ENCODE measurements at regions not wholly inside any gene's neighbourhood (a gene's known extent, or its start where the extent isn't known, plus 50 kb on each side); places are given as distances from the start of the nearest gene placed in this dataset.

- Histone ChIP-seq H3K4me3 (ENCODE audit: low read depth in 1 of 5, low read length in 5 of 5) (no peak overlapping the region), H3K27me3 (ENCODE audit: control insufficient read depth in 5 of 5, insufficient read depth in 4 of 5, low read length in 5 of 5) (peaks cover 7 to 21% (median 9%) of the 10 kb centered on the region in 5 donors), H3K9ac (ENCODE audit: low read length in 5 of 5) (no peak overlapping the region)
Observed at GRCh38 chr14:97024300-97024699, 227.1 kb downstream of the VRK1 start.

GRCh38 chr14:97025722-97026121 lies 228.5 kb downstream of the VRK1 start:
- peaks cover 6 to 21% (median 10%) of the 10 kb centered on the region in 5 donors for H3K27me3 ChIP-seq (ENCODE audit: control insufficient read depth in 5 of 5, insufficient read depth in 4 of 5, low read length in 5 of 5)

More at GRCh38 chr14:97024300-97024699, 227.1 kb downstream of the VRK1 start:
- no peaks in the 10 kb centered on the region for H3K9me3 ChIP-seq (ENCODE audit: control insufficient read depth in 5 of 5, low read length in 5 of 5)
- H3K27ac ChIP-seq (ENCODE audit: low read depth, low read length) = no peak overlapping the region
- H3K4me1 ChIP-seq (ENCODE audit: control insufficient read depth in 5 of 5, insufficient read depth in 5 of 5, low read length in 5 of 5) = no peaks in the 10 kb centered on the region
- H3K36me3 ChIP-seq (ENCODE audit: control insufficient read depth in 5 of 5, insufficient read depth in 5 of 5, low read length in 5 of 5) = no peaks in the 10 kb centered on the region

GRCh38 chr14:97027256-97027999 lies 230.2 kb downstream of the VRK1 start:
- H3K4me1 ChIP-seq (ENCODE audit: control insufficient read depth in 5 of 5, insufficient read depth in 5 of 5, low read length in 5 of 5) = no peaks in the 10 kb centered on the region
- H3K36me3 ChIP-seq (ENCODE audit: control insufficient read depth in 5 of 5, insufficient read depth in 5 of 5, low read length in 5 of 5) = no peaks in the 10 kb centered on the region
- H3K9me3 ChIP-seq (ENCODE audit: control insufficient read depth in 5 of 5, low read length in 5 of 5) = peaks cover 0 to 6% (median 0%) of the 10 kb centered on the region in 5 donors
- H3K4me3 ChIP-seq (ENCODE audit: low read depth in 1 of 5, low read length in 5 of 5) = no peak overlapping the region
- H3K9ac ChIP-seq (ENCODE audit: low read length in 5 of 5) = no peak overlapping the region
- H3K27ac ChIP-seq (ENCODE audit: low read depth, low read length) = no peak overlapping the region
- H3K27me3 ChIP-seq (ENCODE audit: control insufficient read depth in 5 of 5, insufficient read depth in 4 of 5, low read length in 5 of 5) = peaks cover 4 to 21% (median 14%) of the 10 kb centered on the region in 5 donors

More at GRCh38 chr14:97025722-97026121, 228.5 kb downstream of the VRK1 start:
- no peak overlapping the region for H3K4me3 ChIP-seq (ENCODE audit: low read depth in 1 of 5, low read length in 5 of 5)
- no peak overlapping the region for H3K9ac ChIP-seq (ENCODE audit: low read length in 5 of 5)
- peaks cover 0 to under 1% (median 0%) of the 10 kb centered on the region in 5 donors for H3K9me3 ChIP-seq (ENCODE audit: control insufficient read depth in 5 of 5, low read length in 5 of 5)
- H3K36me3 ChIP-seq (ENCODE audit: control insufficient read depth in 5 of 5, insufficient read depth in 5 of 5, low read length in 5 of 5) = no peaks in the 10 kb centered on the region
- no peak overlapping the region for H3K27ac ChIP-seq (ENCODE audit: low read depth, low read length)
- H3K4me1 ChIP-seq (ENCODE audit: control insufficient read depth in 5 of 5, insufficient read depth in 5 of 5, low read length in 5 of 5) = no peaks in the 10 kb centered on the region

GRCh38 chr14:97028382-97028781 lies 231.2 kb downstream of the VRK1 start:
- Histone ChIP-seq H3K9me3 (ENCODE audit: control insufficient read depth in 5 of 5, low read length in 5 of 5) (peaks cover 0 to 6% (median 0%) of the 10 kb centered on the region in 5 donors), H3K27me3 (ENCODE audit: control insufficient read depth in 5 of 5, insufficient read depth in 4 of 5, low read length in 5 of 5) (peaks cover 5 to 28% (median 23%) of the 10 kb centered on the region in 5 donors)

GRCh38 chr14:97029800-97030199 lies 232.6 kb downstream of the VRK1 start:
- no peaks in the 10 kb centered on the region for H3K36me3 ChIP-seq (ENCODE audit: control insufficient read depth in 5 of 5, insufficient read depth in 5 of 5, low read length in 5 of 5)
- H3K4me1 ChIP-seq (ENCODE audit: control insufficient read depth in 5 of 5, insufficient read depth in 5 of 5, low read length in 5 of 5) = peaks cover 0 to 7% (median 0%) of the 10 kb centered on the region in 5 donors
- H3K27me3 ChIP-seq (ENCODE audit: control insufficient read depth in 5 of 5, insufficient read depth in 4 of 5, low read length in 5 of 5) = peaks cover 13 to 36% (median 25%) of the 10 kb centered on the region in 5 donors
- H3K27ac ChIP-seq (ENCODE audit: low read depth, low read length) = no peak overlapping the region
- H3K4me3 ChIP-seq (ENCODE audit: low read depth in 1 of 5, low read length in 5 of 5) = no peak overlapping the region
- peaks cover 0 to 6% (median 0%) of the 10 kb centered on the region in 5 donors for H3K9me3 ChIP-seq (ENCODE audit: control insufficient read depth in 5 of 5, low read length in 5 of 5)
- H3K9ac ChIP-seq (ENCODE audit: low read length in 5 of 5) = no peak overlapping the region

More at GRCh38 chr14:97028382-97028781, 231.2 kb downstream of the VRK1 start:
- Histone ChIP-seq H3K36me3 (ENCODE audit: control insufficient read depth in 5 of 5, insufficient read depth in 5 of 5, low read length in 5 of 5) (no peaks in the 10 kb centered on the region), H3K27ac (ENCODE audit: low read depth, low read length) (no peak overlapping the region), H3K4me3 (ENCODE audit: low read depth in 1 of 5, low read length in 5 of 5) (no peak overlapping the region), H3K9ac (ENCODE audit: low read length in 5 of 5) (no peak overlapping the region), H3K4me1 (ENCODE audit: control insufficient read depth in 5 of 5, insufficient read depth in 5 of 5, low read length in 5 of 5) (peaks cover 0 to 5% (median 0%) of the 10 kb centered on the region in 5 donors)

- Histone ChIP-seq H3K36me3 (ENCODE audit: control insufficient read depth in 5 of 5, insufficient read depth in 5 of 5, low read length in 5 of 5) (no peaks in the 10 kb centered on the region), H3K27me3 (ENCODE audit: control insufficient read depth in 5 of 5, insufficient read depth in 4 of 5, low read length in 5 of 5) (peaks cover 18 to 30% (median 25%) of the 10 kb centered on the region in 5 donors), H3K4me1 (ENCODE audit: control insufficient read depth in 5 of 5, insufficient read depth in 5 of 5, low read length in 5 of 5) (peaks cover 0 to 7% (median 0%) of the 10 kb centered on the region in 5 donors), H3K27ac (ENCODE audit: low read depth, low read length) (no peak overlapping the region), H3K4me3 (ENCODE audit: low read depth in 1 of 5, low read length in 5 of 5) (no peak overlapping the region), H3K9me3 (ENCODE audit: control insufficient read depth in 5 of 5, low read length in 5 of 5) (peaks cover 0 to 6% (median 0%) of the 10 kb centered on the region in 5 donors), H3K9ac (ENCODE audit: low read length in 5 of 5) (no peak overlapping the region)
Observed at GRCh38 chr14:97031530-97031929, 234.3 kb downstream of the VRK1 start.

- Histone ChIP-seq H3K9me3 (ENCODE audit: control insufficient read depth in 5 of 5, low read length in 5 of 5) (peaks cover 0 to 8% (median 2%) of the 10 kb centered on the region in 5 donors), H3K9ac (ENCODE audit: low read length in 5 of 5) (no peak overlapping the region), H3K4me1 (ENCODE audit: control insufficient read depth in 5 of 5, insufficient read depth in 5 of 5, low read length in 5 of 5) (peaks cover 0 to 7% (median 0%) of the 10 kb centered on the region in 5 donors), H3K27ac (ENCODE audit: low read depth, low read length) (no peak overlapping the region), H3K27me3 (ENCODE audit: control insufficient read depth in 5 of 5, insufficient read depth in 4 of 5, low read length in 5 of 5) (peaks cover 15 to 32% (median 25%) of the 10 kb centered on the region in 5 donors), H3K4me3 (ENCODE audit: low read depth in 1 of 5, low read length in 5 of 5) (peak overlapping the region in 1 of 5 donors; percentile 17), H3K36me3 (ENCODE audit: control insufficient read depth in 5 of 5, insufficient read depth in 5 of 5, low read length in 5 of 5) (no peaks in the 10 kb centered on the region)
Observed at GRCh38 chr14:97033556-97034081, 236.4 kb downstream of the VRK1 start.

GRCh38 chr14:97036086-97036852 lies 239.1 kb downstream of the VRK1 start:
- Histone ChIP-seq H3K4me3 (ENCODE audit: low read depth in 1 of 5, low read length in 5 of 5) (no peak overlapping the region), H3K9ac (ENCODE audit: low read length in 5 of 5) (no peak overlapping the region), H3K27ac (ENCODE audit: low read depth, low read length) (no peak overlapping the region), H3K9me3 (ENCODE audit: control insufficient read depth in 5 of 5, low read length in 5 of 5) (peaks cover 5 to 16% (median 12%) of the 10 kb centered on the region in 5 donors), H3K36me3 (ENCODE audit: control insufficient read depth in 5 of 5, insufficient read depth in 5 of 5, low read length in 5 of 5) (no peaks in the 10 kb centered on the region), H3K4me1 (ENCODE audit: control insufficient read depth in 5 of 5, insufficient read depth in 5 of 5, low read length in 5 of 5) (peaks cover 0 to 7% (median 0%) of the 10 kb centered on the region in 5 donors), H3K27me3 (ENCODE audit: control insufficient read depth in 5 of 5, insufficient read depth in 4 of 5, low read length in 5 of 5) (peaks cover 15 to 30% (median 25%) of the 10 kb centered on the region in 5 donors)

- Histone ChIP-seq H3K27ac (ENCODE audit: low read depth, low read length) (no peak overlapping the region), H3K9me3 (ENCODE audit: control insufficient read depth in 5 of 5, low read length in 5 of 5) (peaks cover 5 to 16% (median 12%) of the 10 kb centered on the region in 5 donors), H3K36me3 (ENCODE audit: control insufficient read depth in 5 of 5, insufficient read depth in 5 of 5, low read length in 5 of 5) (no peaks in the 10 kb centered on the region), H3K27me3 (ENCODE audit: control insufficient read depth in 5 of 5, insufficient read depth in 4 of 5, low read length in 5 of 5) (peaks cover 0 to 12% (median 6%) of the 10 kb centered on the region in 5 donors), H3K4me1 (ENCODE audit: control insufficient read depth in 5 of 5, insufficient read depth in 5 of 5, low read length in 5 of 5) (no peaks in the 10 kb centered on the region), H3K9ac (ENCODE audit: low read length in 5 of 5) (no peak overlapping the region), H3K4me3 (ENCODE audit: low read depth in 1 of 5, low read length in 5 of 5) (peak overlapping the region in 1 of 5 donors; percentile 2)
Observed at GRCh38 chr14:97039717-97040363, 242.7 kb downstream of the VRK1 start.

Data from subcutaneous abdominal adipose tissue (tissue), 5 donors.